Right lobe of liver (tissue), 6 donors: ENCODE measurements at regions not wholly inside any gene's neighbourhood (a gene's known extent, or its start where the extent isn't known, plus 50 kb on each side); places are given as distances from the start of the nearest gene placed in this dataset.

Source experiments
- ATAC-seq, 4 donors: fragments of 200-7000 bp; cut with Tn5 transposase; one replicate each; pipeline ENCODE4 v1.9.1; 2020; ENCODE audit warnings: mild to moderate bottlenecking in 4 of 4, moderate library complexity in 4 of 4
- DNase-seq, 3 donors: peaks; one replicate each; pipeline ENCODE4 v3.0.0-alpha.2; 2020
- H3K27ac ChIP-seq, 3 donors: fragments of 200-600 bp; one replicate each; pipeline ENCODE4 v1.8.0; 2022
- H3K27me3 ChIP-seq, 2 donors: fragments of 200-600 bp; one replicate each; pipeline ENCODE4 v1.8.0; 2022
- H3K36me3 ChIP-seq, 4 donors: fragments of 200-600 bp; sonication (generic) in 1 of 4; one replicate each; pipeline versions ENCODE4 v1.5.1 to v1.8.0; 2017 to 2022; ENCODE audit warnings: control low read depth in 1 of 4
- H3K4me1 ChIP-seq, 4 donors: fragments of 200-600 bp; sonication (generic) in 1 of 4; one replicate each; pipeline versions ENCODE4 v1.5.1 to v1.8.0; 2017 to 2022; ENCODE audit warnings: control low read depth in 1 of 4
- H3K4me3 ChIP-seq, 3 donors: fragments of 200-600 bp; one replicate each; pipeline ENCODE4 v1.8.0; 2022
- H3K9me3 ChIP-seq, 4 donors: fragments of 200-600 bp; sonication (generic) in 1 of 4; one replicate each; pipeline versions ENCODE4 v1.5.1 to v1.8.0; 2017 to 2022; ENCODE audit warnings: control low read depth in 1 of 4
- POLR2A ChIP-seq: fragments of 450-650 bp; IDR thresholded peaks from one replicate; pipeline ENCODE4 v1.6.1; 2017; ENCODE audit warnings: antibody characterized with exemption, mild to moderate bottlenecking
- WGBS: methylation state at CpG from one replicate; pipeline ENCODE4 v1.1.6; 2018; ENCODE audit warnings: low coverage, low lambda C conversion rate; ENCODE audit not compliant: insufficient coverage; ENCODE audit errors: missing lambda C conversion rate; 5-methylcytosine and 5-hydroxymethylcytosine counted together
- intact Hi-C, 2 donors: fragments of 100-400 bp; cut with DNase I; formaldehyde crosslinking; loops; one replicate each; pipeline versions ENCODE4 v1.11.2 to v1.14.1; 2022
- TF ChIP-seq, protein P1 (sequence below), 4 donors: fragments of 200-600 bp in 3 of 4; fragments of 450-650 bp in 1 of 4; IDR thresholded peaks; one replicate each; pipeline versions ENCODE4 v1.5.1 to v1.8.0; 2016 to 2022; ENCODE audit warnings: antibody characterized with exemption in 4 of 4, mild to moderate bottlenecking in 2 of 4
- donor health status: DM: no; HTN: yes; CAD: no.
- donor health status: DM: no; HTN: no; CAD: no.
- donor health status: DM: no; HTN: no; CAD: no.
- donor health status: DM: no; HTN: yes; CAD: no.
- donor health status: DM: no; HTN: yes; CAD: no.

GRCh38 chr17:55962951-55963401, 190.3 kb upstream of the ANKFN1 start:
- 34% methylated on average over 3 of the region's 6 CpGs for WGBS
- Histone ChIP-seq H3K27me3 (no peaks in the 10 kb centered on the region), H3K9me3 (no peaks in the 10 kb centered on the region), H3K27ac (no peak overlapping the region), H3K4me1 (no peaks in the 10 kb centered on the region), H3K36me3 (no peaks in the 10 kb centered on the region), H3K4me3 (no peak overlapping the region)
- intact Hi-C loops = no loop called here
- ATAC-seq (no peak), DNase-seq (no peak)
- no peak for TF ChIP-seq POLR2A
- TF ChIP-seq, protein P1, sequence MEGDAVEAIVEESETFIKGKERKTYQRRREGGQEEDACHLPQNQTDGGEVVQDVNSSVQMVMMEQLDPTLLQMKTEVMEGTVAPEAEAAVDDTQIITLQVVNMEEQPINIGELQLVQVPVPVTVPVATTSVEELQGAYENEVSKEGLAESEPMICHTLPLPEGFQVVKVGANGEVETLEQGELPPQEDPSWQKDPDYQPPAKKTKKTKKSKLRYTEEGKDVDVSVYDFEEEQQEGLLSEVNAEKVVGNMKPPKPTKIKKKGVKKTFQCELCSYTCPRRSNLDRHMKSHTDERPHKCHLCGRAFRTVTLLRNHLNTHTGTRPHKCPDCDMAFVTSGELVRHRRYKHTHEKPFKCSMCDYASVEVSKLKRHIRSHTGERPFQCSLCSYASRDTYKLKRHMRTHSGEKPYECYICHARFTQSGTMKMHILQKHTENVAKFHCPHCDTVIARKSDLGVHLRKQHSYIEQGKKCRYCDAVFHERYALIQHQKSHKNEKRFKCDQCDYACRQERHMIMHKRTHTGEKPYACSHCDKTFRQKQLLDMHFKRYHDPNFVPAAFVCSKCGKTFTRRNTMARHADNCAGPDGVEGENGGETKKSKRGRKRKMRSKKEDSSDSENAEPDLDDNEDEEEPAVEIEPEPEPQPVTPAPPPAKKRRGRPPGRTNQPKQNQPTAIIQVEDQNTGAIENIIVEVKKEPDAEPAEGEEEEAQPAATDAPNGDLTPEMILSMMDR (IDR thresholded peaks at IDR 0.05) = no peak

DNA sequence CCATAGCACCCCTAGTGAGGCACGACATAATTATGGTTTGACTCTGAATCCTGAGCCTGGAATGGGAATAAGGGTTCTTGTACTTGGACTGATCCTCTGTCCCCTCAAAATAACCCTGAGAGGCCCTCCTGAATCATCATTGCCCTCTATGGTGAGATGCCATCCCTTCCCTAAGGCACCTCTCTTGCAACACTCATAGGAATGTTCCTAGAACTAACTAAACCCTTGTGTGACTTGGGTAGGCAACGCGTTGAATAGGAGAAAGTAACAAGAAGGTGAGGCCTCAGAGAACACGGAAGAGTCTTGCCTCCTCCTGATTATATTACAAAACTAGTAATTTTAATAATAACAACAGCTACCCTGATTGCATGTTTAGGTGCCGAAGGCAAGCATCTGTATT, 189.1 kb upstream of the ANKFN1 start:
- WGBS = 88% methylated on average over 4 of the region's 5 CpGs

DNA sequence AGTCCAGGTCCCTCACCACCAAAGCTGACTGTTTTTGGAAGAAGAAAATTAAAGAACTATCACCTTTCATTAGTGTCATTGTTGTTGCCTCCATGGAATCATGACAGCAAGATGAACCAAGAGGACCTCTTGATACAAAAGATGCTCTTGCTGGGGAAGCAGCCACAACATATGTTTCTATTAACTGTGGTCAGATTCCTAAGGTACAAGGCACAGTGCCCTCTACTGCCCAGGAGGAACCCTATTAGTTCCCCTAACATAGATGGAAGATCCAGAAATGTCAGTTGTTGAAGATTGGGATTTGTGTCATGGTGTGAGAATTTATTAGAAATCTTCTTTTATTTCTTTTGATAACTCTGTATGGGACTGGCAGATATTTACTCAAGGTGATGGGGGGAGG, 188.2 kb upstream of the ANKFN1 start:
- no peaks in the 10 kb centered on the region for H3K27me3 ChIP-seq
- no peak overlapping the region for H3K27ac ChIP-seq
- H3K4me1 ChIP-seq = no peaks in the 10 kb centered on the region
- no peaks in the 10 kb centered on the region for H3K9me3 ChIP-seq
- ATAC-seq (no peak), DNase-seq (no peak)
- no peak overlapping the region for H3K4me3 ChIP-seq
- H3K36me3 ChIP-seq = no peaks in the 10 kb centered on the region
- TF ChIP-seq, protein P1 (IDR thresholded peaks at IDR 0.05) = peak; percentile 3 to 38 (median 12)
- no peak for TF ChIP-seq POLR2A
- intact Hi-C loops = no loop called here

More for the DNA sequence above, 189.1 kb upstream of the ANKFN1 start:
- intact Hi-C loops = no loop called here
- no peak for ATAC-seq
- Histone ChIP-seq H3K27ac (no peak overlapping the region), H3K27me3 (no peaks in the 10 kb centered on the region), H3K4me3 (no peak overlapping the region), H3K4me1 (no peaks in the 10 kb centered on the region), H3K36me3 (no peaks in the 10 kb centered on the region), H3K9me3 (no peaks in the 10 kb centered on the region)
- TF ChIP-seq, protein P1 (IDR thresholded peaks at IDR 0.05) = no peak
- TF ChIP-seq POLR2A = no peak
- DNase-seq = no peak

DNA sequence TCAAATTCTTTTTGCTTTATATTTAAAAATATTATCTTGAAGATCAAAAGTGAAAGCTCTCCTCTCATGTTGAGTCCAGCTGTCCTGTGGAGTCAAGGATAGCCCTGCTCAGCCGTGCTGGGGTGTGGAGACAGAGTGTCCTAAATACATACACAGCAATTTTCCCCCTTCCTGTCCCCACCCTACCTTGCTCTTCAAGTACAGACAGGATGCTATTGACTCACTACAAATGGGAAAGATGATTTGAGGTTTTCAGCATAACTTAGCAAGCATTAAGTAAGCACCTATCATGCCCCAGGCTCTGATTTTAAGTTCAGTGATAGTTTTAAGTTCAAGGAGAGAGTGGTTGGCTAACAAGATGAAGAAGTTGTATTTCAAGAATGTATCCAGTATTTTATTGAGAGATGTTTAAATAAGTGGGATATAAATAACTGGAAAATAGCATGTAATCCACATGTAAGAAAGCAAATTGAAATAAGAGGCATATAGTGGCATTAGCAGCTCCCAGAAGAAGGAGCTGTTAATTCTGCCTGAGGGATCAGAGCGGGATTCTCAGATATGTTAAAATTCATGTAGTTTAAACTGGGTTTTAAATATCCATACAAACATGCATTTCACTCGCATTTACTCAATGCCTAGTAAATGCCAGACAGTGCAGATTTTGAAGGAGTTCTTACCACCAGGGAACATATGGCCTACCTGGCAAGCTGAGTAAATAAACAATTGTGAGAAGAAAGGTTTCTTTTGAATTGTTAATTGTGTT, 183.5 kb upstream of the ANKFN1 start:
- intact Hi-C loops = no loop called here
- no peaks in the 10 kb centered on the region for H3K27me3 ChIP-seq
- H3K36me3 ChIP-seq = no peaks in the 10 kb centered on the region
- H3K4me1 ChIP-seq = no peaks in the 10 kb centered on the region
- no peak for DNase-seq
- no peak overlapping the region for H3K4me3 ChIP-seq
- H3K9me3 ChIP-seq = no peaks in the 10 kb centered on the region
- no peak overlapping the region for H3K27ac ChIP-seq
- no peak for ATAC-seq
- no peak for TF ChIP-seq POLR2A
- TF ChIP-seq, protein P1 (IDR thresholded peaks at IDR 0.05) = no peak
- 61% methylated on average over 3 of the region's 3 CpGs for WGBS
